SK-N-SH (cell line): ENCODE measurements at regions not wholly inside any gene's neighbourhood (a gene's known extent, or its start where the extent isn't known, plus 50 kb on each side); places are given as distances from the start of the nearest gene placed in this dataset.

Experiments used
- CTCF ChIA-PET: fragments of 300-600, 350-600 bp; formaldehyde crosslinking; extraction: SDS; loops from one replicate; lab custom pipeline; 2021; lab: Yijun Ruan, JAX
- POLR2A ChIA-PET: fragments of 350-600 bp; sonication (Branson Sonifier 250); formaldehyde crosslinking; extraction: SDS; loops from one replicate; lab custom pipeline; 2020; ENCODE audit warnings: antibody characterized with exemption, inconsistent platforms; lab: Yijun Ruan, JAX
- DNase-seq: peaks from one replicate; pipeline ENCODE4 v3.0.0; 2012
- H2AFZ ChIP-seq: fragments of 200-600 bp; sonication (generic); 2 replicates; pipeline ENCODE4 v1.8.1; 2016; ENCODE audit warnings: antibody characterized with exemption, mild to moderate bottlenecking, low read depth
- H3F3A ChIP-seq: fragments of 200-600 bp; sonication (generic); replicated peaks from 2 replicates; pipeline ENCODE3; 2016; ENCODE audit warnings: antibody characterized with exemption, mild to moderate bottlenecking; ENCODE audit not compliant: insufficient read depth
- H3K27ac ChIP-seq, 2 experiments: fragments of 200-500 bp in 1 of 2; fragments of 200-600 bp in 1 of 2; sonication (Bioruptor generic) in 1 of 2; sonication (generic), shearing (Covaris generic) in 1 of 2; 2 replicates each; pipeline versions ENCODE4 v1.5.1 to v1.6.1; 2014 to 2016; ENCODE audit warnings: low read depth in 2 of 2, inconsistent platforms in 1 of 2, low read length in 1 of 2, mild to moderate bottlenecking in 1 of 2, mixed read lengths in 1 of 2
- H3K27me3 ChIP-seq: fragments of 200-600 bp; sonication (generic), shearing (Covaris generic); 2 replicates; pipeline ENCODE4 v1.6.1; 2016; ENCODE audit warnings: mixed run types; ENCODE audit not compliant: insufficient read depth
- H3K36me3 ChIP-seq, 2 experiments: fragments of 200-500 bp in 1 of 2; fragments of 200-600 bp in 1 of 2; sonication (Bioruptor generic) in 1 of 2; sonication (generic) in 1 of 2; replicated peaks in 1 of 2; 2 replicates each; pipeline versions ENCODE3 to v1.5.1; 2014 to 2016; ENCODE audit warnings: low read length in 1 of 2, mild to moderate bottlenecking in 1 of 2; ENCODE audit not compliant: insufficient read depth in 2 of 2, control insufficient read depth in 1 of 2
- H3K4me1 ChIP-seq, 2 experiments: fragments of 200-500 bp in 1 of 2; fragments of 200-600 bp in 1 of 2; sonication (Bioruptor generic) in 1 of 2; sonication (generic), shearing (Covaris generic) in 1 of 2; 2 replicates each; pipeline versions ENCODE4 v1.5.1 to v1.6.1; 2014 to 2016; ENCODE audit warnings: low read depth in 1 of 2, low read length in 1 of 2, mixed run types in 1 of 2; ENCODE audit not compliant: insufficient read depth in 2 of 2, control insufficient read depth in 1 of 2
- H3K4me2 ChIP-seq: fragments of 200-600 bp; sonication (generic), shearing (Covaris generic); 2 replicates; pipeline ENCODE4 v1.6.1; 2017; ENCODE audit warnings: mixed run types
- H3K4me3 ChIP-seq, 2 experiments: fragments of 200-500 bp in 1 of 2; fragments of 200-600 bp in 1 of 2; sonication (Bioruptor generic) in 1 of 2; sonication (generic), shearing (Covaris generic) in 1 of 2; 2 replicates each; pipeline versions ENCODE4 v1.5.1 to v1.8.1; 2014 to 2016; ENCODE audit warnings: low read depth in 2 of 2, inconsistent platforms in 1 of 2, low read length in 1 of 2, mild to moderate bottlenecking in 1 of 2, mixed read lengths in 1 of 2, moderate library complexity in 1 of 2
- H3K79me2 ChIP-seq: fragments of 200-600 bp; sonication (generic); 2 replicates; pipeline ENCODE4 v1.8.1; 2017; ENCODE audit warnings: mild to moderate bottlenecking; ENCODE audit not compliant: insufficient read depth
- H3K9ac ChIP-seq: fragments of 200-600 bp; sonication (generic); 2 replicates; pipeline ENCODE4 v1.6.1; 2017; ENCODE audit warnings: mixed run types
- H3K9me2 ChIP-seq: fragments of 200-600 bp; sonication (generic); 2 replicates; pipeline ENCODE4 v1.6.1; 2017; ENCODE audit warnings: mixed run types
- H3K9me3 ChIP-seq: fragments of 200-600 bp; sonication (generic); 2 replicates; pipeline ENCODE4 v1.6.1; 2017; ENCODE audit warnings: mixed run types, mild to moderate bottlenecking, moderate library complexity
- H4K20me1 ChIP-seq: fragments of 200-600 bp; sonication (generic); 2 replicates; pipeline ENCODE4 v1.6.1; 2017; ENCODE audit warnings: mild to moderate bottlenecking, mixed run types; ENCODE audit not compliant: insufficient read depth
- CHD2 ChIP-seq: fragments of 150-350 bp; IDR thresholded peaks from 2 replicates; pipeline ENCODE4 v1.6.1; 2018; ENCODE audit warnings: low read length; ENCODE audit not compliant: partially characterized antibody
- CTCF ChIP-seq: fragments of 200-600 bp; sonication (generic); IDR thresholded peaks from 2 replicates; pipeline ENCODE4 v1.6.1; 2017; ENCODE audit warnings: antibody characterized with exemption, mild to moderate bottlenecking, moderate library complexity
- ELF1 ChIP-seq: IDR thresholded peaks from 2 replicates; pipeline ENCODE4 v1.4.0; 2012
- EP300 ChIP-seq, 2 experiments: IDR thresholded peaks; 2 replicates each; pipeline versions ENCODE4 v1.4.0 to v1.6.1; 2012; ENCODE audit warnings: borderline replicate concordance in 1 of 2, low read depth in 1 of 2, low read length in 1 of 2
- EZH2phosphoT487 ChIP-seq: fragments of 200-600 bp; sonication (generic); IDR thresholded peaks from 2 replicates; pipeline ENCODE4 v1.6.1; 2017; ENCODE audit warnings: low read depth, mixed run types, mild to moderate bottlenecking, antibody characterized with exemption, moderate library complexity, borderline replicate concordance
- FOSL2 ChIP-seq: IDR thresholded peaks from 2 replicates; pipeline ENCODE4 v1.4.0; 2012; ENCODE audit warnings: low read depth, mild to moderate bottlenecking, moderate library complexity, borderline replicate concordance
- FOXJ3 ChIP-seq: sonication (generic); formaldehyde crosslinking; IDR thresholded peaks from 2 replicates; pipeline ENCODE4 v1.5.1; 2020; ENCODE audit warnings: mild to moderate bottlenecking, missing genetic modification reagents
- FOXM1 ChIP-seq: IDR thresholded peaks from 2 replicates; pipeline ENCODE4 v1.4.0; 2012; ENCODE audit warnings: low read depth, mild to moderate bottlenecking
- GABPA ChIP-seq: IDR thresholded peaks from 2 replicates; pipeline ENCODE4 v1.4.0; 2012; ENCODE audit warnings: low read depth, mild to moderate bottlenecking
- GATA2 ChIP-seq: sonication (generic); formaldehyde crosslinking; IDR thresholded peaks from 2 replicates; pipeline ENCODE4 v1.5.0; 2020; ENCODE audit warnings: mild to moderate bottlenecking, missing genetic modification reagents
- MAX ChIP-seq: IDR thresholded peaks from 2 replicates; pipeline ENCODE4 v1.4.0; 2012; ENCODE audit warnings: low read depth
- NFIC ChIP-seq: IDR thresholded peaks from 2 replicates; pipeline ENCODE4 v1.4.0; 2012; ENCODE audit warnings: borderline replicate concordance
- POLR2AphosphoS5 ChIP-seq: IDR thresholded peaks from 2 replicates; pipeline ENCODE4 v1.6.1; 2012; ENCODE audit warnings: low read depth, low read length
- RCOR1 ChIP-seq: fragments of 150-350 bp; IDR thresholded peaks from 2 replicates; pipeline ENCODE4 v1.6.1; 2017; ENCODE audit warnings: antibody characterized with exemption, low read length
- REST ChIP-seq: IDR thresholded peaks from 2 replicates; pipeline ENCODE4 v1.6.1; 2012; ENCODE audit warnings: mild to moderate bottlenecking, low read depth, low read length, moderate library complexity
- RXRA ChIP-seq: IDR thresholded peaks from 2 replicates; pipeline ENCODE4 v1.4.0; 2012; ENCODE audit warnings: low read depth, mild to moderate bottlenecking, borderline replicate concordance
- SIN3A ChIP-seq: IDR thresholded peaks from 2 replicates; pipeline ENCODE4 v1.6.1; 2012; ENCODE audit warnings: low read depth, mild to moderate bottlenecking, low read length, moderate library complexity, borderline replicate concordance
- SMC3 ChIP-seq: IDR thresholded peaks from 2 replicates; pipeline ENCODE4 v1.6.1; 2012; ENCODE audit warnings: low read depth, low read length, improper control_type of control experiment
- TAF1 ChIP-seq: IDR thresholded peaks from 2 replicates; pipeline ENCODE4 v1.6.1; 2012; ENCODE audit warnings: low read depth, mild to moderate bottlenecking, low read length, moderate library complexity, borderline replicate concordance
- TCF12 ChIP-seq: IDR thresholded peaks from 2 replicates; pipeline ENCODE4 v1.4.0; 2012
- TEAD4 ChIP-seq: IDR thresholded peaks from 2 replicates; pipeline ENCODE4 v1.4.0; 2012; ENCODE audit warnings: mild to moderate bottlenecking, borderline replicate concordance; ENCODE audit not compliant: insufficient read depth
- USF1 ChIP-seq: IDR thresholded peaks from 2 replicates; pipeline ENCODE4 v1.4.0; 2012; ENCODE audit warnings: low read depth, borderline replicate concordance
- YY1 ChIP-seq: IDR thresholded peaks from 2 replicates; pipeline ENCODE4 v1.4.0; 2012; ENCODE audit warnings: low read depth, mild to moderate bottlenecking
- ZBTB33 ChIP-seq: IDR thresholded peaks from 2 replicates; pipeline ENCODE4 v1.4.0; 2012; ENCODE audit warnings: low read depth, borderline replicate concordance
- WGBS: methylation state at CpG from one replicate; pipeline ENCODE4 v1.1.6; 2017; ENCODE audit warnings: low lambda C conversion rate; 5-methylcytosine and 5-hydroxymethylcytosine counted together

- no peaks in the 10 kb centered on the region for H3K27me3 ChIP-seq
- no peaks in the 10 kb centered on the region for H3K79me2 ChIP-seq
- peak overlapping the region; percentile 93 for H3K9ac ChIP-seq
- peaks cover 12% of the 10 kb centered on the region for H3F3A ChIP-seq
- peaks cover 0 to 9% of the 10 kb centered on the region in 2 experiments; a peak in 1 of 4 replicates for H3K4me1 ChIP-seq
- peak overlapping the region; percentile 95 for H3K4me2 ChIP-seq
- H3K36me3 ChIP-seq: no peaks in the 10 kb centered on the region
- H3K27ac ChIP-seq: peak overlapping the region; percentile 81 to 96
- DNase-seq: peak; percentile 83
- no peaks in the 10 kb centered on the region for H4K20me1 ChIP-seq
- WGBS: under 1% methylated on average over 40 of the region's 69 CpGs
- peak overlapping the region; percentile 58 to 81 for H3K4me3 ChIP-seq
- ChIA-PET POLR2A (interaction anchor here (0.8 to 2.2 kb wide), 8 partner anchors 11 to 490 kb away, joined by 3 to 26 read pairs (median 4); partner anchors contain the start of genes CTR9, EIF4G2 and ZBED5), CTCF (interaction anchor here (0.7 to 5.2 kb wide), 12 partner anchors 33 to 1358 kb away, joined by 3 to 120 read pairs (median 6); partner anchors contain the start of gene ZBED5)
- no peaks in the 10 kb centered on the region for H3K9me3 ChIP-seq
- H3K9me2 ChIP-seq: no peaks in the 10 kb centered on the region
- H2AFZ ChIP-seq: peak overlapping the region; percentile 77
- TF ChIP-seq TEAD4: 0 out of 2 replicates have a peak, but pooled peaks have one; percentile 37
- TF ChIP-seq SIN3A: no peak
- 0 out of 2 replicates have a peak, but pooled peaks have one; percentile 5 for TF ChIP-seq RXRA
- no peak for TF ChIP-seq GATA2 (CRISPR knock-in tag)
- TF ChIP-seq ELF1: 0 out of 2 replicates have a peak, but pooled peaks have one; percentile 34
- TF ChIP-seq CTCF: no peak
- TF ChIP-seq FOXJ3 (CRISPR knock-in tag): no peak
- TF ChIP-seq FOXM1: no peak
- TF ChIP-seq YY1: peak; percentile 11; the same call in 1 of the 2 replicates
- TF ChIP-seq CHD2: no peak
- no peak for TF ChIP-seq RCOR1
- TF ChIP-seq NFIC: peak; percentile 37
- TF ChIP-seq ZBTB33: no peak
- no peak for TF ChIP-seq EZH2phosphoT487
- peak; percentile 43 for TF ChIP-seq MAX
- no peak for TF ChIP-seq EP300 (IDR thresholded peaks at IDR 0.05; ENCODE audit: borderline replicate concordance in 1 of 2, low read depth in 1 of 2, low read length in 1 of 2)
- no peak for TF ChIP-seq REST
- TF ChIP-seq GABPA: no peak
- 0 out of 2 replicates have a peak, but pooled peaks have one; percentile 24 for TF ChIP-seq POLR2AphosphoS5
- TF ChIP-seq SMC3: no peak; the same call in 1 of the 2 replicates
- TF ChIP-seq TAF1: peak; percentile 8; the same call in 1 of the 2 replicates
- no peak for TF ChIP-seq FOSL2
- 0 out of 2 replicates have a peak, but pooled peaks have one; percentile 16 for TF ChIP-seq TCF12
- TF ChIP-seq USF1: no peak
These were observed 73.3 kb upstream of the ZBED5 start for GRCh38 chr11:10930972-10931760.
